OCI-LY1 (cell line): ENCODE measurements at regions not wholly inside any gene's neighbourhood (a gene's known extent, or its start where the extent isn't known, plus 50 kb on each side); places are given as distances from the start of the nearest gene placed in this dataset.

ENCODE experiments used
- CTCF ChIP-seq: fragments of 200-600 bp; sonication (generic), shearing (Covaris generic); IDR thresholded peaks from 2 replicates; pipeline ENCODE4 v1.5.1; 2017; ENCODE audit warnings: mild to moderate bottlenecking, antibody characterized with exemption, low read length, moderate library complexity, mixed read lengths
- EZH2 ChIP-seq: fragments of 200-600 bp; sonication (generic), shearing (Covaris generic); IDR thresholded peaks from 2 replicates; pipeline ENCODE4 v1.8.0; 2017; ENCODE audit warnings: borderline replicate concordance, mixed run types, mild to moderate bottlenecking, antibody characterized with exemption, low read length, moderate library complexity, mixed read lengths

- TF ChIP-seq CTCF (no peak), EZH2 (no peak)
Observed at GRCh38 chr11:28401446-28401845, 293.3 kb downstream of the METTL15 start.
